ENCODE measurements at regions not wholly inside any gene's neighbourhood (a gene's known extent, or its start where the extent isn't known, plus 50 kb on each side); places are given as distances from the start of the nearest gene placed in this dataset.
"Not testable (repeated sequence)": the region's sequence is repeated elsewhere in the genome, so short reads cannot be mapped to it uniquely, and the experiment has no call there.

- TF ChIP-seq CTCF, POLR2A (IDR thresholded peaks at IDR 0.05): not testable (repeated sequence)
These were observed 123.8 kb upstream of the PALS2 start for GRCh38 chr7:24449416-24449815.
